Motor neuron (in vitro differentiated cells): ENCODE measurements at regions not wholly inside any gene's neighbourhood (a gene's known extent, or its start where the extent isn't known, plus 50 kb on each side); places are given as distances from the start of the nearest gene placed in this dataset.

Experiments
- ATAC-seq, 8 experiments: fragments of 200-7000 bp; cut with Tn5 transposase; replicated peaks in 6 of 8; 2 replicates each; pipeline ENCODE4 v1.8.0; 2021; ENCODE audit warnings: mild to moderate bottlenecking in 8 of 8, moderate library complexity in 8 of 8
- H3K27ac ChIP-seq, 2 donors: fragments of 250-450 bp; sonication (Bioruptor Pico); 2 replicates each; pipeline ENCODE4 v1.9.0; 2021; ENCODE audit warnings: antibody characterized with exemption in 2 of 2, mild to moderate bottlenecking in 2 of 2, moderate library complexity in 1 of 2
- H3K4me1 ChIP-seq, 2 donors: fragments of 250-450 bp; sonication (Bioruptor Pico); replicated peaks in 1 of 2; 2 replicates each; pipeline ENCODE4 v1.6.1; 2021; ENCODE audit warnings: antibody characterized with exemption in 2 of 2, mild to moderate bottlenecking in 2 of 2, moderate library complexity in 1 of 2
- H3K4me3 ChIP-seq, 5 donors: fragments of 250-450 bp; sonication (Bioruptor Pico); 2 replicates each; pipeline ENCODE4 v1.9.0; 2021; ENCODE audit warnings: antibody characterized with exemption in 5 of 5, mild to moderate bottlenecking in 5 of 5, moderate library complexity in 4 of 5
- WGBS, 10 experiments: fragments of 450-650 bp; shearing (Covaris generic); methylation state at CpG; one replicate each; pipeline ENCODE4 v1.0.0; 2022; 5-methylcytosine and 5-hydroxymethylcytosine counted together
- in situ Hi-C, 9 experiments: fragments of 400-800 bp; cut with MboI; loops; one replicate each; pipeline ENCODE4 v1.15.0; 2021; ENCODE audit warnings: low sequenced_read_pairs in 9 of 9, low pct_unique_long_range_greater_than_20kb in 2 of 9; ENCODE audit not compliant: unreplicated experiment in 9 of 9

GRCh38 chr18:66826211-66826610 is 222.3 kb upstream of the CDH19 start:
- ATAC-seq, result no peak
- no peak overlapping the region for H3K27ac ChIP-seq
- WGBS, 10 experiments, result 0 to 91% (median 48%) methylated on average over 1 of the region's 1 CpG; no CpG with 5 or more reads in 2 of the 10 experiments
- no peak overlapping the region for H3K4me3 ChIP-seq
- in situ Hi-C loops, result no loop called here
- no peaks in the 10 kb centered on the region for H3K4me1 ChIP-seq

DNA sequence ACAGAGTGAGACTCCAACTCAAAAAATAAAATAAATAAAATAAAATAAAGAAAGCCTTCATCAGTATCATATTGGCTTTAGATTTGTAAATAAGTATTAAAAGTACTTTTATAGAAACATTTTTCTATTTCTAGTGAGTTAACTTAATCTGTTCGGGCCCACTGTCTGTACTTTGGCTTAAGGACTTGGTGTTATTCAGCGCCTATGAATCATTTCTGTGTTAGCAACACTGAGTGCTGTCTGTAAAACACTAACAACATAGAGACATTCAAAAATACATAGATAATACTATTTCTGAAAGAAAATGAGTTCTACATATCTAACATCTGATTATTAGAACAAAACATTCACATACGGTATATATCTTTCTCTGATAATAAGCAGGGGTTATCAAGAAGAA is 221.5 kb upstream of the CDH19 start:
- Histone ChIP-seq H3K4me1 (no peaks in the 10 kb centered on the region), H3K4me3 (no peak overlapping the region), H3K27ac (no peak overlapping the region)
- WGBS, 10 experiments, result 20 to 100% (median 91%) methylated on average over 1 to 3 of the region's 3 CpGs
- in situ Hi-C loops, result no loop called here
- no peak for ATAC-seq

DNA sequence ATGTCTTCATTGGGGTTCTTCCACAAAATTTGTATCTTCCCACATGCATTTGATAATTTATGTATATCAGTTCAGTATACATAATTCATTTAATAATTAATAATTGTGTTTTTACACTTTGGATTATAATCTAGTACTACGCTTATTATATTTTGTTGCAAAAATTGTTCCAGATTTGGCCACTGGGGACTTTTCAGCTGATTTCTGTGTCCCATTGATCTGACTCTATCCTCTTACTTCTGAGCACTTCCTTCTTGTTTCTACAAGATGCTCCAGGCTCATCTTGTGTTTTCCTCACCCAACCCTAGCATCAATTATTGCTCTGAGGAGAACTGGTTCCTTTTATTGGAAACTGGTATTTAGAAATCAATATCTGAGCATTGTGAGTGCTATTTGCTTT is 215.3 kb upstream of the CDH19 start:
- no peak for ATAC-seq
- no peaks in the 10 kb centered on the region for H3K4me1 ChIP-seq
- H3K4me3 ChIP-seq, result no peak overlapping the region
- in situ Hi-C loops, result no loop called here
- 0 to 100% (median 83%) methylated on average over 1 of the region's 1 CpG; no CpG with 5 or more reads in 1 of the 10 experiments for WGBS, 10 experiments
- H3K27ac ChIP-seq, result no peak overlapping the region

DNA sequence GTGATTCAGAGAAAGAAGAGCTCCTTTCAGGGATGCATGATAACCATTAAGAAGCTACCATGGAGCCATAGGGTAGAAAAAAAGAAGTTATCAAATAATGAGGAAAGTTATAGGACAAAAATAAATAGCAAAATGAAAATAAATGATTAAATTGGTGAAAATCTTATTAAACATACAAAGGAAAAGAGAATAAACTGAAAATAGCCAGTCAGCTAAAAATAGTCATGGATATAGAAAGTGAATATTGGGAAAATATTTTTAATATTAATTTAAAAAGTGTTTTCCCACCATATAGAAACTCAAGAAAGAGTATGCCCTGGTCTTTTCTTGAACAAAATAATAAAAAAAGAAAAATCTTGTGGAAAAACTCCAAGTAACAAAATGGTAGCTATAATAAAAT is 209.2 kb upstream of the CDH19 start:
- no peak for ATAC-seq
- H3K4me3 ChIP-seq, result no peak overlapping the region
- H3K27ac ChIP-seq, result no peak overlapping the region
- H3K4me1 ChIP-seq, result no peaks in the 10 kb centered on the region
- in situ Hi-C loops, result no loop called here

- whole genome bisulfite sequencing, 10 experiments, result 0 to 100% (median 81%) methylated on average over 1 to 3 of the region's 3 CpGs
- in situ Hi-C loops, result no loop called here
- Histone ChIP-seq H3K4me3 (no peak overlapping the region), H3K4me1 (no peaks in the 10 kb centered on the region), H3K27ac (no peak overlapping the region)
- ATAC-seq, result peak in 2 of 8 experiments; percentile 45 to 61
These were observed 191.2 kb upstream of the CDH19 start for GRCh38 chr18:66795051-66795450.

DNA sequence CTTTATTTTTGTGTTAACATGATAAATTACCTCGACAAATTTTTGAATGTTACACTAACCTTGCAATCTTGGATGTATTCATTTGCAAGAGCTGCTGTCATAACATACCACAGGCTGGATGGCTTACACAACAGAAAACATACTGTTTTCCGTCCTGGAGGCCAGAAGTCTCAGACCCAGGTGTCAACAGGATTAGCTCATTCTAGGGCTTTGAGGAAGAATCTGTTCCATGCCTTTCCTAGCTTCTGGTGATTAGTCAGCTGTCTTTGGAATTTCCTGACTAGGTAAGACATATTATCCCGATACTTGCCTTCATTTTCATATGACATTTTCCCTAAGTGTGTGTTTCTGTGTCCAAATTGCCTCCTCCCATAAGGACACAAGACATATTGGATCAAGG is 188.6 kb upstream of the CDH19 start:
- 0 to 100% (median 76%) methylated on average over 1 to 3 of the region's 3 CpGs for WGBS, 10 experiments
- H3K4me3 ChIP-seq, result no peak overlapping the region
- no peak for ATAC-seq
- no peaks in the 10 kb centered on the region for H3K4me1 ChIP-seq
- in situ Hi-C loops, result no loop called here
- no peak overlapping the region for H3K27ac ChIP-seq

- ATAC-seq, result no peak
- in situ Hi-C loops, result no loop called here
- WGBS, 10 experiments, result 0 to 100% (median 73%) methylated on average over 1 to 2 of the region's 2 CpGs; no CpG with 5 or more reads in 1 of the 10 experiments
- Histone ChIP-seq H3K4me3 (no peak overlapping the region), H3K27ac (no peak overlapping the region), H3K4me1 (no peaks in the 10 kb centered on the region)
These were observed 176.7 kb upstream of the CDH19 start for GRCh38 chr18:66780609-66781008.

GRCh38 chr18:66778048-66778447 is 174.2 kb upstream of the CDH19 start:
- ATAC-seq, result no peak
- no peak overlapping the region for H3K4me3 ChIP-seq
- WGBS, 10 experiments, result 0 to 100% (median 67%) methylated on average over 1 to 3 of the region's 3 CpGs; no CpG with 5 or more reads in 3 of the 10 experiments
- in situ Hi-C loops, result no loop called here
- H3K4me1 ChIP-seq, result no peaks in the 10 kb centered on the region
- no peak overlapping the region for H3K27ac ChIP-seq

DNA sequence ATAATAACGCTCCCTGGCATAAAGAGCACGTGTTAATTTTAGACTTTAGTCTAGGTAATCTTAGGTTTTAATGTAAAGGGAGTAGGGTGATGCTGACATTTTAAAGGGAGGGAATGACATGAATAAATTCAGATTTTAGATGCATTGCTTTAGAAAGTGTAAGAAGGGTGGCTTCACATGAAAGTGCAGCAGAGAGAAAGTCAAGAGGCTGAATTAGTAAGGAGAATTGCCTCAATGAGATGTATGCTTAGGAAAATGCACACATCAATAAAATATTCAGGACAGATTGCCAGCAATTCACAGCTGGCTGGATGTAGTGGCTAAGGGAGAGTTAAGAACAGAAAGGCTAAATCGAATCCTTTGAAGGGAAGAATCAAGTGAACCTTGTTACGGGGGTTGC is 165.5 kb upstream of the CDH19 start:
- ATAC-seq, result peak in 1 of 8 experiments; percentile 96
- in situ Hi-C loops, result no loop called here

DNA sequence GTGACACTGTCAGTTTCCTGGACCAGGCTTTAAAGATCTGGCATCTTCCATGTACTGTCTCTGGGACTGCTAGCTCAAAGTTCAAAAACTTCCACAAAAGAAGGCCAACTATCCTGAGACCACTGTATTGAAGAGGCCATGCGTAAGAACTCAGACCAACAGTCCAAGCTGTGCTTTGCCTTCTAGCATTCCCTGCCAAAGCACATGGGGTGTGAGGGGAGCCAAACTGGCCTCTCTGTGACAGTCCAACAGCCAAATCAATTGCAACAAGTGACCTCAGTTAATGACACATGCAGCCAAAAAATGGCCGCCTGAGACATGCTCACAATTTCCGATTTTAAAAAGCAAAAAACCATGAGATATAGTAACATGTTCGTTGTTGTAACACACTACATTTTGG is 160.3 kb upstream of the CDH19 start:
- no peak overlapping the region for H3K27ac ChIP-seq
- peaks cover 2 to 12% of the 10 kb centered on the region in 2 donors for H3K4me1 ChIP-seq
- H3K4me3 ChIP-seq, result no peak overlapping the region
- no peak for ATAC-seq
- WGBS, 10 experiments, result 0 to 100% (median 90%) methylated on average over 1 to 4 of the region's 4 CpGs; no CpG with 5 or more reads in 1 of the 10 experiments
- in situ Hi-C loops, result no loop called here

More for the DNA sequence above, 165.5 kb upstream of the CDH19 start:
- Histone ChIP-seq H3K4me3 (no peak overlapping the region), H3K27ac (no peak overlapping the region), H3K4me1 (peaks cover 2 to 11% of the 10 kb centered on the region in 2 donors)
- 18 to 100% (median 79%) methylated on average over 2 to 4 of the region's 4 CpGs for WGBS, 10 experiments

DNA sequence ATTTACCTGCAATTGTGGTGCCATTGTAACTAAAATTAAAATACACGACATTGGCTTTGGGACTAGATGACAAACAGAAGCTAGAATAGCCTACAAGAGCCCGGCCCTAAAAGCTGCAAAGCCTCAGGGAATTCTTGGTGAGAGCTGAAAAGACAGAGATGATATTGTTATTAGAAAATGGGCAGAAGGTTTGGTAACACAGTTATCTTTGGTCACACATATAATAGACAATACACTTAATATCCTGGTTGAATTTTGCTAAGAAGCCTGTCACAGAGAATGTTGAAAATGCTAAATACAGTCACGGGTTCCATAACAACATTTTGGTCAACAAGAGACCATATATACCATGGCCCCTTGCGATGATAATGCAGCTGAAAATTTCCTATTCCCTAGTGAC is 157.3 kb upstream of the CDH19 start:
- Histone ChIP-seq H3K27ac (no peak overlapping the region), H3K4me3 (no peak overlapping the region), H3K4me1 (peaks cover 0 to 10% of the 10 kb centered on the region in 2 donors)
- no peak for ATAC-seq
- in situ Hi-C loops, result no loop called here
- WGBS, 10 experiments, result 4 to 100% (median 78%) methylated on average over 1 to 4 of the region's 4 CpGs; no CpG with 5 or more reads in 2 of the 10 experiments

GRCh38 chr18:66760559-66760958 is 156.7 kb upstream of the CDH19 start:
- 59 to 100% (median 82%) methylated on average over 2 to 4 of the region's 4 CpGs; no CpG with 5 or more reads in 4 of the 10 experiments for WGBS, 10 experiments
- no peak overlapping the region for H3K27ac ChIP-seq
- ATAC-seq, result no peak
- in situ Hi-C loops, result no loop called here
- H3K4me3 ChIP-seq, result no peak overlapping the region
- peaks cover 0 to 10% of the 10 kb centered on the region in 2 donors for H3K4me1 ChIP-seq

DNA sequence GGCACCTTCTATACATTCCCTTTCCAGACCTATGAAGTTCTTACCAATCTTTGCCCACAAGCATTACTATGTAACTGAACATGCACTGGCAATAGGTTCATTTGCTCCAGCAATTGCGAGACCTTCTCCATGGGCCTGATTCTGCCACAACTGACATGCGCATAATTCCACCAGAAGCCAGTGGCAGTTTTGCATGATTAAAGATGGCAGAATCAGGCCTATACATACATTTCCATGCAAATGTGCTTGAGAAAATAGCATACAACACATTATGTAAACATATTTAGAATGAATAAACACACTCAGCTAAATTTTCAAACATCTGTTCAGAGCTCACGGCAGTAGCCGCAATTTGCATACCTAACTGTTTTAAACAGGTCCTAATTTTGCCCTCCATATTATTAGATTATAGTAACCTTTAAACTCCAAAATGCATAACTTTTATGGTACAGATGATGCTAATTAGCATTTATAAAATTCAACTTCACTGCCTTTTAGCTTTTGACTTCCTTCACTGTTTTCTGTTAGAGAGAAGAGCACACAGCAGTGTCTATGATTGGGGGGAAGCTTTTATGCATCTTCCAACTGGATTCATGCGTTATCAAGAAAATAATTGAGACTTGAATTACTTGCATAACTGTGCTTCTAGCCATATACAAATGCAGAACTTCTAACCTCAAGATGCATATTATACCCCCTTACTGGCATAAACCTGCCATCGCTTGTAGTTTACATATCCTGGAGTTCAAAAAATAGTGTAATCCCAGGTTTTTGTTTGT is 155.3 kb upstream of the CDH19 start:
- in situ Hi-C loops, result no loop called here
- 0 to 100% (median 65%) methylated on average over 1 to 6 of the region's 6 CpGs for WGBS, 10 experiments

GRCh38 chr18:66757946-66758345 is 154.1 kb upstream of the CDH19 start:
- 3 to 100% (median 89%) methylated on average over 3 to 4 of the region's 4 CpGs for whole genome bisulfite sequencing, 10 experiments
- no peak overlapping the region for H3K27ac ChIP-seq
- H3K4me1 ChIP-seq, result peaks cover 0 to 10% of the 10 kb centered on the region in 2 donors
- in situ Hi-C loops, result no loop called here
- H3K4me3 ChIP-seq, result no peak overlapping the region
- ATAC-seq, result no peak

More for the DNA sequence above, 155.3 kb upstream of the CDH19 start:
- Histone ChIP-seq H3K4me3 (no peak overlapping the region), H3K4me1 (peaks cover 0 to 10% of the 10 kb centered on the region in 2 donors), H3K27ac (no peak overlapping the region)
- peak in 4 of 8 experiments; percentile 21 to 90 (median 50) for ATAC-seq
